ENCODE measurements at regions not wholly inside any gene's neighbourhood (a gene's known extent, or its start where the extent isn't known, plus 50 kb on each side); places are given as distances from the start of the nearest gene placed in this dataset.

DNA sequence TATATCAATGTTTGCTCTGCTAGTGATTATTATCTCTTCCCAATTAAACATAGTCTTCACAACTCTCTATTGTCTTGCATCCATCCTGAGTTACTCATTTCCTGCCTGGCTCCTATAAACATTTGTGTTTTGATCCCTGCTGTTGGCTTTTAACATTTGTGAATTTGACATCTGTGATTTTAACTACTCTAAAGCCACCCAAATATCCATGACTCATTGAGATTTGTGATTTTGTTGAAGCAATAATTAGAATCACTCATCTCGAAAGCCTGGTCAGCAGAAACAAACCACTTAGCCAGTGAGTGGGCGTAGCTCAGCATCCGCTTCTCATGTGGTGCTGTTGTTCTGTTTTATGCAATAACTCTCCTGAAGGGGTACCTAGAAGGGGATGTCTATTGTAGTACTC, 174.3 kb upstream of the ZBTB20 start:
- Mint-ChIP-seq H3K4me3 (no peak overlapping the region), H3K9me3 (peaks cover 3% of the 10 kb centered on the region), H3K4me1 (no peaks in the 10 kb centered on the region), H3K27me3 (ENCODE audit: low read depth) (peaks cover 1% of the 10 kb centered on the region), H3K36me3 (no peaks in the 10 kb centered on the region), H3K27ac (no peak overlapping the region)
- DNase-seq (ENCODE audit: low spot score in 2 of 2, unreplicated experiment in 2 of 2), result no peak
- TF ChIP-seq, protein P1, sequence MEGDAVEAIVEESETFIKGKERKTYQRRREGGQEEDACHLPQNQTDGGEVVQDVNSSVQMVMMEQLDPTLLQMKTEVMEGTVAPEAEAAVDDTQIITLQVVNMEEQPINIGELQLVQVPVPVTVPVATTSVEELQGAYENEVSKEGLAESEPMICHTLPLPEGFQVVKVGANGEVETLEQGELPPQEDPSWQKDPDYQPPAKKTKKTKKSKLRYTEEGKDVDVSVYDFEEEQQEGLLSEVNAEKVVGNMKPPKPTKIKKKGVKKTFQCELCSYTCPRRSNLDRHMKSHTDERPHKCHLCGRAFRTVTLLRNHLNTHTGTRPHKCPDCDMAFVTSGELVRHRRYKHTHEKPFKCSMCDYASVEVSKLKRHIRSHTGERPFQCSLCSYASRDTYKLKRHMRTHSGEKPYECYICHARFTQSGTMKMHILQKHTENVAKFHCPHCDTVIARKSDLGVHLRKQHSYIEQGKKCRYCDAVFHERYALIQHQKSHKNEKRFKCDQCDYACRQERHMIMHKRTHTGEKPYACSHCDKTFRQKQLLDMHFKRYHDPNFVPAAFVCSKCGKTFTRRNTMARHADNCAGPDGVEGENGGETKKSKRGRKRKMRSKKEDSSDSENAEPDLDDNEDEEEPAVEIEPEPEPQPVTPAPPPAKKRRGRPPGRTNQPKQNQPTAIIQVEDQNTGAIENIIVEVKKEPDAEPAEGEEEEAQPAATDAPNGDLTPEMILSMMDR (IDR thresholded peaks at IDR 0.05; ENCODE audit: unreplicated experiment), result no peak

DNA sequence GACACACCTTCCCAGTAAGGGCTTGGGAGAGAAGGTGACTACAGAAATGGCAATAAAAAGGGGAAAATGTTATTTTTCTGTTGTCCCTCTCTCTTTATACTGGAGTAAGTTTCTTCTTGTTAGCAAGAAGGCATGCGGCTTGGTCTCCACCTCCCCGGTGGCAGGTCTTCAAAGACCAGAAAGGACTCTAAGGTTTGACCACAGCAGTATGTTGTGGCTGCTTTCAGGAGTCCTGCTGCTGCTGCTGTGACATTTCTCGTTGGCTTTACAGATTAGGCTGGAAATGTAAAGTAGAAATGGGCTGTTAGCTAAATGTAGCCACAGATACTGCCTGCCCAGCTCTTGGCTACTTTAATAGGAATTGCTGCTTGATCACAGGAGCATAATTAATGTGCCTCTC, 175.8 kb upstream of the ZBTB20 start:
- no peaks in the 10 kb centered on the region for H3K36me3 Mint-ChIP-seq
- peaks cover 1% of the 10 kb centered on the region for H3K27me3 Mint-ChIP-seq (ENCODE audit: low read depth)

DNA sequence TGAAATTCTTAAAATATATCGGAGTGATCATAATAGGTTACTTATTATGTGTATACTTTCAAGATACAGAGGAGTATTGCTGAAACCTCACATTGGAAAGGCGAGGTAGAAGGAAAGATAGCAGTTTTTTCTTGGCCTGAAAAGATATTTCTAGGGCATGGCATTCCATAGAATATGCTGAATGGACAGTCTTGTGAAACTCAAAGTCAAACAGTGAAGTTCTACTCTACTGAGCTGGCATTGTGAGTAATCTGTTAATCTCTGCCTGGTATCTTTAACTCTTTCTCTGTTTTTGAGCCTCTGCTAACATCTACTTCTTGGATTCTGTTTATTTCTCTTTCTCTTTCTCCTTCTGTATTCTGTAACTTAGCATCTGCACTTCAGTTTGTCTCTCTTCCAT, 176.3 kb upstream of the ZBTB20 start:
- H3K9me3 Mint-ChIP-seq, result no peaks in the 10 kb centered on the region
- no peak overlapping the region for H3K27ac Mint-ChIP-seq
- H3K4me1 Mint-ChIP-seq, result no peaks in the 10 kb centered on the region
- TF ChIP-seq, protein P1 (IDR thresholded peaks at IDR 0.05; ENCODE audit: unreplicated experiment), result no peak
- DNase-seq (ENCODE audit: low spot score in 2 of 2, unreplicated experiment in 2 of 2), result no peak
- no peaks in the 10 kb centered on the region for H3K36me3 Mint-ChIP-seq
- H3K27me3 Mint-ChIP-seq (ENCODE audit: low read depth), result peaks cover 1% of the 10 kb centered on the region
- H3K4me3 Mint-ChIP-seq, result no peak overlapping the region

More for the DNA sequence above, 175.8 kb upstream of the ZBTB20 start:
- H3K9me3 Mint-ChIP-seq, result no peaks in the 10 kb centered on the region
- no peak for DNase-seq (ENCODE audit: low spot score in 2 of 2, unreplicated experiment in 2 of 2)
- TF ChIP-seq, protein P1 (IDR thresholded peaks at IDR 0.05; ENCODE audit: unreplicated experiment), result no peak
- no peak overlapping the region for H3K27ac Mint-ChIP-seq
- no peaks in the 10 kb centered on the region for H3K4me1 Mint-ChIP-seq
- no peak overlapping the region for H3K4me3 Mint-ChIP-seq

DNA sequence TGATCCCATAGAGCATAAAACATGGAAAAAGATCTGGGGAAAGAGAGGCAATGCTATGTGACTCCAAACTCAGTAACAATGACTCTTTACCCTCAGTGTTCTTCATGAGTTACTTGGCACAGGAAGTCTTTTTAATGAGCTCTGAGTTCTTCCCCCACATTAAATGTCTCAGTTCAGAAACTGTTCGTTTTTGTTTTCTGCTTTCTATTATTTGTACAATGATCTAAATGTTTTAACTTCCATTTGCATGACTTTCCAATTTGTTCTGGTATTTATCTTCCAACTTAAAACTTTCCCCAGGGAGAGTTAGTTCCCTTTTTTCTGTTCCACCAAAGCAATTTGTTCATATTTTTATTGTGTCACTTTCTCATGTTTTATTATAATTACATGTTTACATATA, 177.0 kb upstream of the ZBTB20 start:
- H3K4me3 Mint-ChIP-seq, result no peak overlapping the region
- H3K27me3 Mint-ChIP-seq (ENCODE audit: low read depth), result peaks cover 1% of the 10 kb centered on the region
- no peaks in the 10 kb centered on the region for H3K9me3 Mint-ChIP-seq
- H3K27ac Mint-ChIP-seq, result no peak overlapping the region
- no peak for DNase-seq (ENCODE audit: low spot score in 2 of 2, unreplicated experiment in 2 of 2)
- TF ChIP-seq, protein P1 (IDR thresholded peaks at IDR 0.05; ENCODE audit: unreplicated experiment), result no peak
- no peaks in the 10 kb centered on the region for H3K4me1 Mint-ChIP-seq
- no peaks in the 10 kb centered on the region for H3K36me3 Mint-ChIP-seq

DNA sequence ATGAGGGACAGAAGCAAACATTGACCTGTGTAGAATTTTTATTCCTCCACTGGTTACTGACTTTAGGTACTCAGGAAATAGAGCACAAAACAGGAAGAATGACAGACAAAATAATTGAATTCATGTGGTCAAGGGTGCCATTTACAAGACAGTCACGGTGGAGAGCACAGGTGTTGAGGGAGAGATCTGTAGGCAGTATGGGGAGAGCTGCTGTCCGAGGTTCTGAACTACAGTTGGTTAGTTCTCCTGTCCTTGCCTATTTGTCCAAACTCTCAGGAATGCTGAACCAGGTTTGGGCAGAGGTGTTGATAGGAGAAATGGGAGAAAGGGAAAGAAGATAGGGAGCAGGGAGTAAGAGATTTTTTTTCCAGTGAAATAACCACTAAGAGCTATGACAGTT, 178.5 kb upstream of the ZBTB20 start:
- H3K9me3 Mint-ChIP-seq, result no peaks in the 10 kb centered on the region
- peaks cover 5% of the 10 kb centered on the region for H3K4me1 Mint-ChIP-seq
- no peak overlapping the region for H3K27ac Mint-ChIP-seq
- TF ChIP-seq, protein P1 (IDR thresholded peaks at IDR 0.05; ENCODE audit: unreplicated experiment), result no peak
- no peak overlapping the region for H3K4me3 Mint-ChIP-seq
- H3K36me3 Mint-ChIP-seq, result no peaks in the 10 kb centered on the region
- peak; percentile 28 to 50 for DNase-seq (ENCODE audit: low spot score in 2 of 2, unreplicated experiment in 2 of 2)
- peaks cover 1% of the 10 kb centered on the region for H3K27me3 Mint-ChIP-seq (ENCODE audit: low read depth)

DNA sequence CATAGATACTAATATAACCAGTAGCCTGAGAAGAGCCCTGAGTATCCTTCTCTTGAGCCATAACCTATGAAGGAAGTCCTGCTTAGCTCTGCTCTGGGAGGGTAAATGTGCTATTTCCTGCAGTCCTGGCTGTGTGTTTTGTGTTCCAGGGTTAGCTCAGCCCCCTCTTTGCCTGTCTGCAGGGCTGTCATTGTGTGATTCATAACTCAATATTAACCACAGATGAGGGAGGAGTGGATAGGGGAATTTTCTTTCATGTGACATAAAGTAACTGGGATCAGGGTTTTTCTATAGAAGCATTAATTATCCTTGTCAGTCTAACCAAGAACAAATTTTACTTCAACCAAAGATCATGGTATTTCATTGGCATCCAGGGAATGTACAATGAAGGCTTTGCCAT, 183.3 kb upstream of the ZBTB20 start:
- no peaks in the 10 kb centered on the region for H3K27me3 Mint-ChIP-seq (ENCODE audit: low read depth)
- H3K9me3 Mint-ChIP-seq, result no peaks in the 10 kb centered on the region
- no peaks in the 10 kb centered on the region for H3K36me3 Mint-ChIP-seq
- TF ChIP-seq, protein P1 (IDR thresholded peaks at IDR 0.05; ENCODE audit: unreplicated experiment), result no peak
- H3K4me1 Mint-ChIP-seq, result peaks cover 9% of the 10 kb centered on the region
- H3K4me3 Mint-ChIP-seq, result no peak overlapping the region
- peak overlapping the region; percentile 54 for H3K27ac Mint-ChIP-seq
- no peak for DNase-seq (ENCODE audit: low spot score in 2 of 2, unreplicated experiment in 2 of 2)
